Endothelial cell (in vitro differentiated cells): ENCODE measurements at regions not wholly inside any gene's neighbourhood (a gene's known extent, or its start where the extent isn't known, plus 50 kb on each side); places are given as distances from the start of the nearest gene placed in this dataset.

ENCODE experiments used
- DNase-seq: peaks from one replicate; pipeline ENCODE4 v3.0.0; 2021; ENCODE audit warnings: low spot score
- H3K27ac Mint-ChIP-seq: one replicate; pipeline ENCODE4 v1.8.0; 2021; ENCODE audit warnings: mixed read lengths, inconsistent platforms; ENCODE audit not compliant: unreplicated experiment
- H3K27me3 Mint-ChIP-seq: one replicate; pipeline ENCODE4 v1.8.0; 2021; ENCODE audit warnings: mild to moderate bottlenecking, moderate library complexity, mixed read lengths, inconsistent platforms; ENCODE audit not compliant: unreplicated experiment
- H3K36me3 Mint-ChIP-seq: one replicate; pipeline ENCODE4 v1.8.0; 2021; ENCODE audit warnings: mild to moderate bottlenecking, low read depth, mixed read lengths, inconsistent platforms; ENCODE audit not compliant: unreplicated experiment
- H3K4me1 Mint-ChIP-seq: one replicate; pipeline ENCODE4 v1.8.0; 2021; ENCODE audit warnings: mild to moderate bottlenecking, mixed read lengths, inconsistent platforms; ENCODE audit not compliant: unreplicated experiment
- H3K4me3 Mint-ChIP-seq: one replicate; pipeline ENCODE4 v1.8.0; 2021; ENCODE audit warnings: mild to moderate bottlenecking, mixed read lengths, inconsistent platforms; ENCODE audit not compliant: unreplicated experiment
- H3K9me3 Mint-ChIP-seq: one replicate; pipeline ENCODE4 v1.8.0; 2021; ENCODE audit warnings: mixed read lengths, inconsistent platforms; ENCODE audit not compliant: unreplicated experiment
- CTCF ChIP-seq: fragments of 200-600 bp; sonication (generic); IDR thresholded peaks from one replicate; pipeline ENCODE4 v1.5.0; 2021; ENCODE audit warnings: antibody characterized with exemption; ENCODE audit not compliant: unreplicated experiment

- H3K36me3 Mint-ChIP-seq = no peaks in the 10 kb centered on the region
- no peak for TF ChIP-seq CTCF
- H3K9me3 Mint-ChIP-seq = no peaks in the 10 kb centered on the region
- no peak overlapping the region for H3K4me3 Mint-ChIP-seq
- peaks cover 3% of the 10 kb centered on the region for H3K4me1 Mint-ChIP-seq
- no peak overlapping the region for H3K27ac Mint-ChIP-seq
- no peaks in the 10 kb centered on the region for H3K27me3 Mint-ChIP-seq
- no peak for DNase-seq
These were observed 336.9 kb upstream of the RSPO3 start for GRCh38 chr6:126781582-126781981.

- H3K36me3 Mint-ChIP-seq = no peaks in the 10 kb centered on the region
- H3K27ac Mint-ChIP-seq = no peak overlapping the region
- H3K9me3 Mint-ChIP-seq = no peaks in the 10 kb centered on the region
- no peak for DNase-seq
- H3K27me3 Mint-ChIP-seq = no peaks in the 10 kb centered on the region
- H3K4me3 Mint-ChIP-seq = no peak overlapping the region
- H3K4me1 Mint-ChIP-seq = peaks cover 3% of the 10 kb centered on the region
- no peak for TF ChIP-seq CTCF
These were observed 334.2 kb upstream of the RSPO3 start for GRCh38 chr6:126784161-126784790.

GRCh38 chr6:126786262-126786661, 332.2 kb upstream of the RSPO3 start:
- Mint-ChIP-seq H3K4me3 (no peak overlapping the region), H3K36me3 (no peaks in the 10 kb centered on the region), H3K27ac (no peak overlapping the region), H3K4me1 (no peaks in the 10 kb centered on the region), H3K27me3 (no peaks in the 10 kb centered on the region), H3K9me3 (no peaks in the 10 kb centered on the region)
- no peak for DNase-seq
- no peak for TF ChIP-seq CTCF

GRCh38 chr6:126787635-126788034, 330.8 kb upstream of the RSPO3 start:
- Mint-ChIP-seq H3K27ac (no peak overlapping the region), H3K9me3 (no peaks in the 10 kb centered on the region), H3K4me1 (no peaks in the 10 kb centered on the region), H3K27me3 (no peaks in the 10 kb centered on the region), H3K36me3 (no peaks in the 10 kb centered on the region), H3K4me3 (no peak overlapping the region)
- no peak for TF ChIP-seq CTCF
- no peak for DNase-seq

GRCh38 chr6:126788861-126789365, 329.6 kb upstream of the RSPO3 start:
- Mint-ChIP-seq H3K4me3 (no peak overlapping the region), H3K9me3 (no peaks in the 10 kb centered on the region), H3K36me3 (no peaks in the 10 kb centered on the region), H3K27me3 (no peaks in the 10 kb centered on the region), H3K4me1 (no peaks in the 10 kb centered on the region), H3K27ac (no peak overlapping the region)
- no peak for DNase-seq
- TF ChIP-seq CTCF = no peak
